ENCODE measurements at regions not wholly inside any gene's neighbourhood (a gene's known extent, or its start where the extent isn't known, plus 50 kb on each side); places are given as distances from the start of the nearest gene placed in this dataset.
"Not testable (repeated sequence)": the region's sequence is repeated elsewhere in the genome, so short reads cannot be mapped to it uniquely, and the experiment has no call there.

- H3K27ac ChIP-seq (ENCODE audit: low read depth in 2 of 2, low read length in 2 of 2); H3K9me3 ChIP-seq (ENCODE audit: control insufficient read depth in 2 of 2, low read length in 2 of 2); H3K27me3 ChIP-seq (ENCODE audit: control insufficient read depth in 2 of 2, insufficient read depth in 2 of 2, low read length in 2 of 2); H3K36me3 ChIP-seq (ENCODE audit: control insufficient read depth in 2 of 2, insufficient read depth in 2 of 2, low read length in 2 of 2); H3K4me3 ChIP-seq (ENCODE audit: low read length in 2 of 2); H3K9ac ChIP-seq (ENCODE audit: low read depth in 1 of 2, low read length in 2 of 2); H3K4me1 ChIP-seq (ENCODE audit: control insufficient read depth in 2 of 2, insufficient read depth in 2 of 2, low read length in 2 of 2): not testable (repeated sequence)
Observed at GRCh38 chr12:29884957-29885356, 101.2 kb upstream of the TMTC1 start.

GRCh38 chr12:29883941-29884554, 100.3 kb upstream of the TMTC1 start:
- H3K36me3 ChIP-seq (ENCODE audit: control insufficient read depth in 2 of 2, insufficient read depth in 2 of 2, low read length in 2 of 2) = no peaks in the 10 kb centered on the region
- no peaks in the 10 kb centered on the region for H3K27me3 ChIP-seq (ENCODE audit: control insufficient read depth in 2 of 2, insufficient read depth in 2 of 2, low read length in 2 of 2)
- H3K27ac ChIP-seq (ENCODE audit: low read depth in 2 of 2, low read length in 2 of 2) = no peak overlapping the region
- no peak overlapping the region for H3K9ac ChIP-seq (ENCODE audit: low read depth in 1 of 2, low read length in 2 of 2)
- peaks cover 0 to 3% of the 10 kb centered on the region in 2 donors for H3K9me3 ChIP-seq (ENCODE audit: control insufficient read depth in 2 of 2, low read length in 2 of 2)
- H3K4me3 ChIP-seq (ENCODE audit: low read length in 2 of 2) = no peak overlapping the region
- H3K4me1 ChIP-seq (ENCODE audit: control insufficient read depth in 2 of 2, insufficient read depth in 2 of 2, low read length in 2 of 2) = no peaks in the 10 kb centered on the region

DNA sequence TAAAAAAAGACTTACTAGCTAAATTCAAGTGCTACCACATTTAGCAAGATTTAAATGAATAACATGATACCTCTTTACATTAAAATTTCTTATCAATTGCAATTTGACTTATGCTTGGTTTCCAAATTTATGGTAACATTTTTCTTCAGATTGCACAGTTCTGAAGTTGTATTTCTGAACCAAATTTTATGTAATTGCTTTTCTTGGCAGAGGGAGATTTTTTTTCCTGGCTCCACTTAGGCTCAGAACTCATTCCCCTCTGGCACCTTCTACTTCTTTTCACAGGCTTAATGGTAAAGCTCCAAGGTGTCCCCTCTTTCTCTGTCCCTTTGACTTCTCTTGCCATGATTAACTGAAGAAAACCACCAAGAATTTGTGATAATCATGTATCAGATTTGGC, 99.8 kb upstream of the TMTC1 start:
- H3K4me3 ChIP-seq (ENCODE audit: low read length in 2 of 2) = no peak overlapping the region
- no peaks in the 10 kb centered on the region for H3K27me3 ChIP-seq (ENCODE audit: control insufficient read depth in 2 of 2, insufficient read depth in 2 of 2, low read length in 2 of 2)
- no peak overlapping the region for H3K9ac ChIP-seq (ENCODE audit: low read depth in 1 of 2, low read length in 2 of 2)
- H3K36me3 ChIP-seq (ENCODE audit: control insufficient read depth in 2 of 2, insufficient read depth in 2 of 2, low read length in 2 of 2) = no peaks in the 10 kb centered on the region
- H3K27ac ChIP-seq (ENCODE audit: low read depth in 2 of 2, low read length in 2 of 2) = no peak overlapping the region
- H3K4me1 ChIP-seq (ENCODE audit: control insufficient read depth in 2 of 2, insufficient read depth in 2 of 2, low read length in 2 of 2) = no peaks in the 10 kb centered on the region
- H3K9me3 ChIP-seq (ENCODE audit: control insufficient read depth in 2 of 2, low read length in 2 of 2) = peaks cover 0 to 3% of the 10 kb centered on the region in 2 donors

GRCh38 chr12:29882846-29883245, 99.1 kb upstream of the TMTC1 start:
- H3K36me3 ChIP-seq (ENCODE audit: control insufficient read depth in 2 of 2, insufficient read depth in 2 of 2, low read length in 2 of 2) = no peaks in the 10 kb centered on the region
- no peak overlapping the region for H3K9ac ChIP-seq (ENCODE audit: low read depth in 1 of 2, low read length in 2 of 2)
- H3K4me1 ChIP-seq (ENCODE audit: control insufficient read depth in 2 of 2, insufficient read depth in 2 of 2, low read length in 2 of 2) = no peaks in the 10 kb centered on the region
- peaks cover 0 to 3% of the 10 kb centered on the region in 2 donors for H3K9me3 ChIP-seq (ENCODE audit: control insufficient read depth in 2 of 2, low read length in 2 of 2)
- H3K27me3 ChIP-seq (ENCODE audit: control insufficient read depth in 2 of 2, insufficient read depth in 2 of 2, low read length in 2 of 2) = no peaks in the 10 kb centered on the region
- no peak overlapping the region for H3K4me3 ChIP-seq (ENCODE audit: low read length in 2 of 2)
- H3K27ac ChIP-seq (ENCODE audit: low read depth in 2 of 2, low read length in 2 of 2) = no peak overlapping the region

DNA sequence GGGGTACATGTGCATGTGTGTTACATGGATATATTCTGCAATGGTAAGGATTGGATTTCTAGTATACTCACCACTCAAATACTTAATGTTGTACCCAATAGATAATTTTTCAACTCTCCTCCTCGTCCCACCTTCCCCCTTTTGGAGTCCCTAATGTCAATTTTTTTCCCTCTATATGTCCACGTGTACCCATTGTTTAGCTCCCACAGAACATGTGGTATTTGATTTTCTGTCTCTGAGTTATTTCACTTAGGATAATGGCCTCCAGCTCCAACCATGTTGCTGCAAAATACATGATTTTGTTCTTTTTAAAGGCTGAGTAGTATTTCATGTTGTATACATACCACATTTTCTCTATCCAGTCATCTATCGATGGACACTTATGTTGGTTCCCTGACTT, 97.2 kb upstream of the TMTC1 start:
- H3K9ac ChIP-seq (ENCODE audit: low read depth in 1 of 2, low read length in 2 of 2) = no peak overlapping the region
- H3K4me3 ChIP-seq (ENCODE audit: low read length in 2 of 2) = no peak overlapping the region
- no peaks in the 10 kb centered on the region for H3K36me3 ChIP-seq (ENCODE audit: control insufficient read depth in 2 of 2, insufficient read depth in 2 of 2, low read length in 2 of 2)
- no peak overlapping the region for H3K27ac ChIP-seq (ENCODE audit: low read depth in 2 of 2, low read length in 2 of 2)
- H3K9me3 ChIP-seq (ENCODE audit: control insufficient read depth in 2 of 2, low read length in 2 of 2) = peaks cover 0 to 3% of the 10 kb centered on the region in 2 donors
- no peaks in the 10 kb centered on the region for H3K4me1 ChIP-seq (ENCODE audit: control insufficient read depth in 2 of 2, insufficient read depth in 2 of 2, low read length in 2 of 2)
- no peaks in the 10 kb centered on the region for H3K27me3 ChIP-seq (ENCODE audit: control insufficient read depth in 2 of 2, insufficient read depth in 2 of 2, low read length in 2 of 2)

DNA sequence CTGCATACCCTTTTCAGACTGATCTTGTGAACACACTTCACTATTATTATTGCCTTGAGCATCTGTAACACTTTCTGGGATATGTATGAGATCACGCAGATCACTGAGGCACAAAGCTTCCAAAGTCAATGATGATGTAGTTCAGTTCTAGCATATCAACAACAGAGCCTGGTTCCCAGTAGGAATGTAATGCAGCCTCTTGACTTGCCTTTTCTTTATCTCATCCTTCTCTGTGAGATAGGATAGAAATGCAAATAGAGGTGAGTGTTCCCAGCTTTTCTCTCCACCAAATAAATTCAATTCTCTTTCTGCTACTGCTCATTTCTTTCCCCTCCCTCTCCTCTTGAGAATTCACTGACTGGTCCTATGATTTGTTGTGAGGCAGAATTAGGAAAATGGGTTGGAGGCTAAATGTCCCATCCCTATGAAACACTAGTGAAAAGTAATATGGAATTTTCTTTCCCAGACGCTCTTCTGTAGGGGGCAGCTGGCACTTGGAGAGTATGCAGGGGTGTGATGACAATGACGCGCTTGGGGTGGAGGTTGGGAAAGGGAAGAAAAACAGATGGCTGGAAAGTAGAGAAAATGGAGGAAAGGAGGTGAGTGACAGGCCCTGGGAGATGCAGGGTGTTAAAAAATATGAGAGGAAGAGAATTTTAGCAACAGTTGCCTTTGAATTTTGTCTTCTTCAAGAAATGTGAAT, 96.0 kb upstream of the TMTC1 start:
- peaks cover 0 to 3% of the 10 kb centered on the region in 2 donors for H3K9me3 ChIP-seq (ENCODE audit: control insufficient read depth in 2 of 2, low read length in 2 of 2)
- no peaks in the 10 kb centered on the region for H3K27me3 ChIP-seq (ENCODE audit: control insufficient read depth in 2 of 2, insufficient read depth in 2 of 2, low read length in 2 of 2)
- no peak overlapping the region for H3K4me3 ChIP-seq (ENCODE audit: low read length in 2 of 2)
- no peak overlapping the region for H3K27ac ChIP-seq (ENCODE audit: low read depth in 2 of 2, low read length in 2 of 2)
- H3K36me3 ChIP-seq (ENCODE audit: control insufficient read depth in 2 of 2, insufficient read depth in 2 of 2, low read length in 2 of 2) = no peaks in the 10 kb centered on the region
- no peak overlapping the region for H3K9ac ChIP-seq (ENCODE audit: low read depth in 1 of 2, low read length in 2 of 2)
- no peaks in the 10 kb centered on the region for H3K4me1 ChIP-seq (ENCODE audit: control insufficient read depth in 2 of 2, insufficient read depth in 2 of 2, low read length in 2 of 2)

GRCh38 chr12:29869946-29870345, 86.2 kb upstream of the TMTC1 start:
- Histone ChIP-seq H3K27me3 (ENCODE audit: control insufficient read depth in 2 of 2, insufficient read depth in 2 of 2, low read length in 2 of 2) (no peaks in the 10 kb centered on the region), H3K36me3 (ENCODE audit: control insufficient read depth in 2 of 2, insufficient read depth in 2 of 2, low read length in 2 of 2) (no peaks in the 10 kb centered on the region), H3K9ac (ENCODE audit: low read depth in 1 of 2, low read length in 2 of 2) (no peak overlapping the region), H3K27ac (ENCODE audit: low read depth in 2 of 2, low read length in 2 of 2) (no peak overlapping the region), H3K4me1 (ENCODE audit: control insufficient read depth in 2 of 2, insufficient read depth in 2 of 2, low read length in 2 of 2) (no peaks in the 10 kb centered on the region), H3K4me3 (ENCODE audit: low read length in 2 of 2) (no peak overlapping the region), H3K9me3 (ENCODE audit: control insufficient read depth in 2 of 2, low read length in 2 of 2) (no peaks in the 10 kb centered on the region)

GRCh38 chr12:29867823-29868222, 84.1 kb upstream of the TMTC1 start:
- Histone ChIP-seq H3K27ac (ENCODE audit: low read depth in 2 of 2, low read length in 2 of 2) (no peak overlapping the region), H3K9ac (ENCODE audit: low read depth in 1 of 2, low read length in 2 of 2) (no peak overlapping the region), H3K4me3 (ENCODE audit: low read length in 2 of 2) (no peak overlapping the region), H3K27me3 (ENCODE audit: control insufficient read depth in 2 of 2, insufficient read depth in 2 of 2, low read length in 2 of 2) (no peaks in the 10 kb centered on the region), H3K4me1 (ENCODE audit: control insufficient read depth in 2 of 2, insufficient read depth in 2 of 2, low read length in 2 of 2) (no peaks in the 10 kb centered on the region), H3K36me3 (ENCODE audit: control insufficient read depth in 2 of 2, insufficient read depth in 2 of 2, low read length in 2 of 2) (no peaks in the 10 kb centered on the region), H3K9me3 (ENCODE audit: control insufficient read depth in 2 of 2, low read length in 2 of 2) (no peaks in the 10 kb centered on the region)

DNA sequence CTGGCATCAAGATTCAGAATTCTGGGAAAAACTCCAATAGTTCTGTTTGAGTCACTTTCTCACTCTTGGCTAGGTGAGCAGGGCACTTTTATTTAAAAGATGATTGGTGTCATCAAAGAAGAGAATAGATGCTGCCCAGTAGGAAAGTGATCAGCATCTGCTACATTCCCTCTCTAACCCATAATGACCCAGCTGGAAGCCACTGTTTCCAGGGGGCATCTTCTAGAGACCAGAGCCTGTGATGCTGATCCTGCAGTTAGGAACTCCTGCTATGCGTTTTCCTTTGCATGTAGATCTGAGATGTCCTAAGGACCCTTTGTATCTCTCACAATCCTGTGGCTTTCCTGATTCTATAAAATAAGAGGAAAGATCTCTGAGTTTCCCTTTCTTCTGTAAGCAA, 79.9 kb upstream of the TMTC1 start:
- Histone ChIP-seq H3K4me1 (ENCODE audit: control insufficient read depth in 2 of 2, insufficient read depth in 2 of 2, low read length in 2 of 2) (no peaks in the 10 kb centered on the region), H3K9me3 (ENCODE audit: control insufficient read depth in 2 of 2, low read length in 2 of 2) (no peaks in the 10 kb centered on the region), H3K4me3 (ENCODE audit: low read length in 2 of 2) (no peak overlapping the region), H3K27ac (ENCODE audit: low read depth in 2 of 2, low read length in 2 of 2) (no peak overlapping the region), H3K36me3 (ENCODE audit: control insufficient read depth in 2 of 2, insufficient read depth in 2 of 2, low read length in 2 of 2) (no peaks in the 10 kb centered on the region), H3K9ac (ENCODE audit: low read depth in 1 of 2, low read length in 2 of 2) (no peak overlapping the region), H3K27me3 (ENCODE audit: control insufficient read depth in 2 of 2, insufficient read depth in 2 of 2, low read length in 2 of 2) (no peaks in the 10 kb centered on the region)

DNA sequence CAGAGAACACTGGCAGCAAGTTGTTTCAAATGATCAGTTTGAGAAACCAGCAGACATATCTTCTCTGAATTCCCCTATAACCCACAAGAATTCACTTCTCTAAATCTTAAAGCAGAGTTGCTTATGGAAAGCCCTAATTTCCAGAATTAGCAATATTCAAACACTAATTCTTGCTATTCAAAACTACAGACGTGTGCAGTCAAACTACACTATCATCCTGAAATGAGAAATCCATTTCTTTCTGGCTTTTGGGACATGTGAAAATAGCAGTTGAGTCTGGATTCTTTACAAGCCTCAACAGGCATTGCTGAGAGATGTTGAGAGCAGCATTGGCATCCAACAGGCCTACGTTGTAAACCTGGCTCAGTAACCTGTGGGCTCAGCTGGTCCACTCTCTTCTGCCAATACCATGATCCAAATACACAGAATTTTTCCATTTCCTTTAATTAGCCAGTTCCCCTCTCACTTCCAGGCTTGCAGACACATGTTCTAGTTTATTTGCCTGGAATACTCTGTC, 74.6 kb upstream of the TMTC1 start:
- Histone ChIP-seq H3K27me3 (ENCODE audit: control insufficient read depth in 2 of 2, insufficient read depth in 2 of 2, low read length in 2 of 2) (no peaks in the 10 kb centered on the region), H3K27ac (ENCODE audit: low read depth in 2 of 2, low read length in 2 of 2) (no peak overlapping the region), H3K4me1 (ENCODE audit: control insufficient read depth in 2 of 2, insufficient read depth in 2 of 2, low read length in 2 of 2) (no peaks in the 10 kb centered on the region), H3K36me3 (ENCODE audit: control insufficient read depth in 2 of 2, insufficient read depth in 2 of 2, low read length in 2 of 2) (no peaks in the 10 kb centered on the region), H3K9me3 (ENCODE audit: control insufficient read depth in 2 of 2, low read length in 2 of 2) (no peaks in the 10 kb centered on the region), H3K4me3 (ENCODE audit: low read length in 2 of 2) (no peak overlapping the region), H3K9ac (ENCODE audit: low read depth in 1 of 2, low read length in 2 of 2) (no peak overlapping the region)

Measured in mucosa of rectum (tissue), 2 donors.